NCI-H146 treated with DMSO at 0.1 percent for 48 hours (cell line): ENCODE measurements at regions not wholly inside any gene's neighbourhood (a gene's known extent, or its start where the extent isn't known, plus 50 kb on each side); places are given as distances from the start of the nearest gene placed in this dataset.

Experiments used
- DNase-seq: peaks from one replicate; lab custom pipeline; 2025; ENCODE audit not compliant: unreplicated experiment; lab: John Stamatoyannopoulos, UW

DNA sequence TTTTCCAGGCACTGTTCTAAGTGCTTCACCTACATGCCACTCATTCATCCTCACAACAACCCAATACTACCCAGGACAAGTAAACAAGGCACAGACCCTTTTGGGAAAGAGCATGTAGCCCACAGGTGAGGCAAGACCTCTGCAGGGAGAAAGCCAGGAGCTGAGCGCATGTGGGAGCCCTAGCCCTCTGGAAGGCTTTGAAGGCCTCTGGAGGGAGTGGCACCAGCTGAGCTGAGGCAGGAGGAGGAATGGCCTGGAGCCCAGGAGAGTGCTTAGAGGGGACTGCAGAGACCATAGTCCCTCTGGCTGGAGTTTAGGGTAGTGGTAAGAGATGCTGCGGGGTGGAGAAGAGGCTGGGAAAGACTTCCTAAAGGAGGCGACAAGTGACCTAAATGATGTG lies 516.5 kb downstream of the FUT8 start:
- DNase-seq, result no peak

DNA sequence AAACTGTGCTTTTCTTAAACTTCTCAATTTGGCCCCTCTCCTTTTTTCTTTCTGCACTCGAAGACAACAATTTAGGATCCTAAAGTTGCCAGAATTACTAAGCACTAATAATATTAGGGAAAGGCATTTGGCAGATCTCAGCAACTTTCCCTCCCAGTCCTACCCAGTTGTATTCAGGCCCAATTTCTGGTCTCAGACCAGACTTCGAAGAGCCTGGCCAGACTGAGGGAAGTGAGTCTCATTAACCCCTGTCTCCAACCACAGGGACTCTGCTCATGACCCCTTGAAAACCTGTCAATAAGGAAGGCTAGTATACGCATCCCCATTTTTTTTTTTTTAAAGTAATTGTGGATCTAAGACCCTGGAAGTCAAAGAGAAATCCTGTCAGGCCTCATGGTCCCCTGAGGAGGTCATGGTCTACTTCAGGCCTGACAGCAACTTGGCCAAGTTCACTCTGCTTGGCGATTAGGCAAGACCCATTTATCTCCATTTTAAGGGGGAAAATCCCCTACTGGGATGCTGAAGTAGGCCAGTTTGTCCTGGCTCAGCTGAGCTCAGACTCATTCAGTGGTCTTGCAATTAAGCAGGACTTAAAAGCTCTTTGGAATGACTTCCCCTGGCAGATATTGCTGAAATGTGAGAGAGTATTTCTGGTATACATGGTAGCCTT lies 521.0 kb downstream of the FUT8 start:
- DNase-seq, result no peak

DNA sequence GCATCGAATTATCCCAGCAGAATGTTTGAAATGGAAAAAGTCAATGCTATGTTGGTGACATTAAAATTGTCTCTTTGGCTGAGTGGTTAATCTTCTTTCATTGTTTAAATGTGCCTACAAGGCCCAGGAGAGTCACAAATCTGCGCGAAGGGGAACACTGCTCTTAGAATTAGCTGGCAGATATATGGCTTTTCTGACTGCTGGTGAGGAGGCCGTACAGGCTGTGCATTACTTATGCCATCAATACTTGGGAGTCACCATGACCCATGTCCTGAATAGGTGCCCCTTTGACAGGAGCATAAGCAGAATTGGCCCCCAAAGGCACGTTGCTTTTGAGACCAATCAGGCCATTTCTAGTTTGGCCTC lies 521.5 kb downstream of the FUT8 start:
- no peak for DNase-seq

DNA sequence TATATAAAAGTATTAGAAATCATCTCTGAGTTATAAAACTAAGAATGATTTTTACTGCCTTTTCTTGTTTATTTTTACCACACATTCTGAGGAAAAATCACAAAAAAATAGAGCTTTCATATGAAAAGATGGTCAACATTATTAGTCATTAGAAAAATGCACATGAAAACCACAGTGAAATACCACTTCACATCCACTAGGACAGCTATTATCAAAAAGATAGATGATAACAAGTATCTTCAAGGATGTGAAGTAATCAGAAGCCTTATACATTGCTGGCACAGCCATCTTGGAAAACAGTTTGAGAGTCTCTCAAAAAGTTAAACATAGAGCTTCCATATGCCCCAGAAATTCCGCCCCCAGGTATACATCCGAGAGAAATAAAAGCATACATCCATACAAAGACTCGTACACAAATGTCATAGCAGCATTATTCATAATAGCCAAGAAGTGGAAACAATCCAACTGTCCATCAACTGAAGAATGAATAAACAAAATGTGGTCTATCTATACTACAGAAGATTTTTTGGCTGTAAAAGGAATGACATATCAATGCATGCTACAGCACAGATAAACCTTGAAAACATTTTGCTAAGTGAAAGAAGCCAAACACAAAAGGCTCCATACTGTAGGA lies 523.9 kb downstream of the FUT8 start:
- no peak for DNase-seq

DNA sequence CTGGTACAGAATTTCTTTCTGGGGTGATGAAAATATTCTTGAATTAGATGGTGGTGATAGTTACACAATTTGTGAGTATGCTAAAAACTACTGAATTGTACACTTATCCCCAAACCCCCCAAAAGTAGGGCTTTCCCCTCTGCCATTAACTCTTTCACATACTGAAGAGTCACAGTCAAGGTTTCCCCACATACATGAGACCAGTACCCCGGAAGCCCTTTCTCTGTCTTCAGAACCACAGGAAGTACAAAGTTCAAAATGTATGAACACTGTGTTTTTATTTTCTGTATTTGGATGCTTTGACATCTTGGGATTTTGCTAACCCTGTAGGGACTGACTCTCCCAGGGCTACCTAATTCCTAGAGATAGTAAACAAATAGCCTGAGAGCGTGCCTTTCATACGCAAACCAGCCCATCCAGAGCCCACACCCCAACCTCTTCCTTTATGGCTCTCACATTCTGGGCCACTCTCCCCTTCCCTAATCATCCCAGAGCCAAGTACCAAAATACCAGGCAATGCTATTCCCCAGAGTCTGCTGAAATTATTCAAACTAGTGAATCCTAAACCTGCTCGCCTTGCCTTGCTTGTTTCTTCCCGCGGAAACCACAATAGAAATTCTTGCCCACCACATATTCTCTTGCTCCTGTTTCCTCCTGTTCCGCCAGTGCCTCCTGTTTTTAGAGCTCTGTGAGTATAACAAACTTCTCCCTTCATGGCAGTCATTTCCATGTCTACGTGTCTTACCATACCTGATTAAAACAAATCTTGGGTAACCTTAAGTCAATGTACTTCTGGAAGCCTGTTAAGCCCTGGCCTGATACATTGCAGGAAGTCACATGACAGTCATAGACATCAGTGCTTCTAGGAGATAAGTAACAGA lies 524.8 kb downstream of the FUT8 start:
- no peak for DNase-seq

DNA sequence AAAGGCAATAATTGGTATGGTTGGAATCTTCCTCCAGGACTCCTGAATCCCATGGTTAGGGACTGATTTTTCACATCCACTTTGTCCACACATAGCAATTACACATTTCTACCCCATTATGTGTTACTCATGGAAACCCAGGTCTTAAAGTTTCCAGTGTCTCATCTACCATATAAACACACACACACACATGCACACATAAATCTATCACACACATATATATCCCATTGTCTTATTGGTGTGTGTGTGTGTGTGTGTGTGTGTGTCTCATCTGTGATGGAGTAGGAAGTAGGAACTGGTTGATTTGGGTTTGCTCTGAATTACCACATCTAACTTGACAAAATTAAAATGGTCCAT lies 525.4 kb downstream of the FUT8 start:
- DNase-seq, result no peak

DNA sequence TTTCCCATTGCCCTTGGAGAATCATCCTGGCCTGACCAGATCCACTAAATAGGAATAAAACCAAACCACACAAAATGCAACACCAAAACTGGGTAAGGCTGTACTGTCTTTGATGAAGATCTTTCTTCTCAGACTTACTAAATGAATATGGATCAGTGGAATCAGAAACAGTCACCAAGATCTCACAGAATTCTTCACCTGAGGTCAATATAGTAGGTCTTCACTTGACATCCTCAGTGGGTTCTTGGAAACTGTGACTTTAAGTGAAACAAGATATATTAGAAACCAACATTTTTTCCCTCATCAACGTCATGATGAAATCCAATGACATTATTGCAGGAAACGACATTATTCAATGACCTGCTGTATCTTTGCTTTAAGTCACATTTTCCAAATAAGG lies 526.2 kb downstream of the FUT8 start:
- no peak for DNase-seq

DNA sequence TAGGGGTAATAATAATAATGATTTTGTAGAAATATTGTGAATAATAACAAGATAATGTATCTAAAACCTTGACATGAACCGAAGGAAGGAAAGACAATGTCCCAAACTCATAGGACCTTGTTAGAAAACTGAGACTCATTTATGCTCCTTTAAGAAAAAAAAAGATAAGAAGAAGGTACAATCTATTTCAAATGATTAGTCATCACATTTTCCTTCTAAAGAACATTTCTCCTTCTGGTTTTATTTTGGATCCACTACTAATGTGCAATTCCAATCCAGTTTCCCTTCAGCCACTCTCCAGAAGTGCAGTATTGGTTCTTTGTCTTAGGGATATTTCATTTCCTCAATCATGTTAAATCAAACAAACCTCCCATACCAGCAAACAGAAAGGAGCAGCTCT lies 526.7 kb downstream of the FUT8 start:
- no peak for DNase-seq

DNA sequence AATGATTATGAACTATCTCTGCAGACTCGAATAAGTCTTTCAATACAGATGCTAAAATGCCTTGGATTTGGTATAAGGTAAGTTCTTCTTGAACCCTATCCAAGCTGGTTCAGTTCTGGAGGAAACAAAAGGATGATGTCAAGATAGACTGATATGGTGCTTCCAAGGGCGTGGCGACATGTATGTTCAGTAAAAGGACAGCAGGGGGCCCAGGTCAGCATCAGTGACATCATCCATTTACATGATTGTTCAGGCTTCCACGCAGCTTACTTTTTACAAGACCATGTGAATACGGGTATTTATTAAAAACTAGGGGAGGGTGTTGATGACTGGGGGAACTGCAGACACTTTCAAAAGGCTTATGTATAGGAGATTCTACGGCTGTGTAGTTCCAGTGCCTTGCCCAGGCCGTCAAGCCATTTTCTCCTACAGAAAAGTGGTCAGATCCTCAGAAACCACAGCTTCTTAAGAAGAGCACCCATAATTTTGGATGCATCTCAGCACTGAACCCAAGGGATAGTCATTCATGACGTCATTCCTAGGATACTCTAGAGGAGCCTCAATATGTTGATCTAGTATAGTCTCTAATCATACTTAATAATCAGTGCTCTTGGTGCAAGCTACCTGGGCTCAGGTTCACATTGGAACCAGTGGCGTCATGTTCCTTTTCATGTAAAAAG lies 527.7 kb downstream of the FUT8 start:
- DNase-seq, result peak; percentile 50

DNA sequence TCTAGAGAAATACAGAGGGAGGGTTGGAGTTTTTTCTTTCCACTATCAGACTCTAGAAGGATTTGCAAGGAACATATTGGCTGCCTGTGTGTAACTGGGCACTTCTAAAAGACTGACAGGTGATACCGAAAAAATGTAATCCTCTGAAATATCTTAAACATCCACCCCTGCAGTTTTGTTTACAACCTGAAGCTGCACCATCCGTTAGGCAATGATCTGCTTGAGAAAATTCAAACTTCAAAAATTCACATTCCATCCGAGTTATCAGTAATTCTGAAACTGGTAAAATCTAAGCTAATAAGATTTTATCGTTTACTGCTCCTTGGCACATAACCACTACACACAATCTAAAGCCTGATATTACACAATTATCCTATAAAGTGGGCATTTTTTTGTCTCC lies 528.6 kb downstream of the FUT8 start:
- DNase-seq, result no peak

DNA sequence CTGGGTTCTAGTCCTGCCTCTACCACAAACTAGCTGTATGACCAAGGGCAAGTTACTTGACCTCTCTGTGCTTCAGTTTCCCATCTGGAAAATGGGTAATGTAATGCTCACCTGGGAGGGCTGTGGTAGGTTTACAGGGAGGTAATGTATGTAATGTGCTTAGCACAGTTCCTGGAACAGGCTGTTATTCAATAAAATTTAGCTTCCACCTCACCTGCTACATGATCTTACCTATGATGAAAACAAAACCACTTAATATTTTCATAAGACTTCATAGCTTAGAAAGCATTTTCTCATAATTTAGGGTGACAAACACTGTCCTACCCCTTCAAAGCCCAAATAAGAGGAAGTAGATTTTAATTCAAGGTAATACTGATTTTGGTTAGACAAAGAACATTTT lies 530.6 kb downstream of the FUT8 start:
- DNase-seq, result no peak

DNA sequence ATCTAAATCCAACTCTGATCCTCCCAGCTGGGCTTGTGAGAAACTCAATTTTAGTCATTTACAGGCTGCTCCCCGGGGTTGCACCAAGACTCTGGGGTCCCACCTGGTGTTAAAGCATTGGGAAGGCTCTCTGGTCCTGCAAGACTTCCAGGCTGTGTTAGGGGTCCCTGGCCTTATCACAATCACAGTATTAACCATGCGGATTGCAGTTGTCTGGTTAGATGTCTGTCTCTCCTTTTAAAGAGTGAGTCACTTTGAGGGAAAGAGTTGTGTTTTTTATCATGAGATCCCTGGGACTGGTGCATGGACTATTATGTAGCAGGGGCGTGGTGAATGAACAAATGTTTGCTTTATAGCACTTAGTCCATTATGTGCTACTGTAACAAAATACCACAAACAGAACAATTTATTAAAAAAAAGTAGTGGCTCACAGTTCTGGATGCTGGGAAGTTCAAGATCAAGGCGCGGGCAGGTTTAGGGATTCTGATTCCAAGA lies 531.4 kb downstream of the FUT8 start:
- DNase-seq, result no peak

DNA sequence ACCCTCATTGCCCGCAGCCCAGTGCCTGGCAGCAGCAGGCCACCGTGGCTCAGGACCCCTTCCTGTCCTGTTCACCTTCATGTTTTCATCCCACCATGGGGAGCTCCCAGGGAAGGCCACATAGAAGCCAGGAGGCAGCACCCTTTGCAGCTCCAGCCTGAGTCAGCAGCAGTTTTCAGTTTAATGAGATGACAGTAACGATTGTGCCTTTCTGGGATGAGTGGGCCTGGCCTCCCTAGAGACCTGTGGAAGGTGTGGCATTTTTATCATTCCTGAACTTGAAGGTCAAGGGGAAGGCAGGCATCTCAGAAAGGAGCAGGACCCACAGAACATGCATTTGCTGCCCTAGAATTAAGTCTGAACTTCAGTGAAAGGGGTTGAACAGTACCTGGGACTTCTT lies 532.8 kb downstream of the FUT8 start:
- no peak for DNase-seq

DNA sequence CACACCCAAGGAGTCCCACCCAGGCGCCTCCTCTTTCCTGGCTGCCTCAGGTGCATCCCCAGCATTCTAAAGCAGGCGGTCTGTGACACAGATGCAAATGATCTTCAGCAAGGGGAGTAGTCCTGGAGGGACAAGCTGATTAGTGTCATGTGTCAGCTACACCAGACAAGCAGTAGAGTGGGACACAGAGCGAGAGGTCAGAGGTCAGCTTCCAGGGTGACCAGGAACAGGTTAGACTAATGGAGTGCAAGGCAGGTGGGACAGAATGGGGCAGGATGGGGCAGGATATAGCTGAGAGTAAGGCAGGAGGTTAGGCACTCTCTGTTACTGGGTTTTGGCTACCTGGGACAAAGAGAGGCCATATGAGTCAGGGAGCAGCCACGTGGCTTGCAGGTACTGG lies 534.0 kb downstream of the FUT8 start:
- no peak for DNase-seq

DNA sequence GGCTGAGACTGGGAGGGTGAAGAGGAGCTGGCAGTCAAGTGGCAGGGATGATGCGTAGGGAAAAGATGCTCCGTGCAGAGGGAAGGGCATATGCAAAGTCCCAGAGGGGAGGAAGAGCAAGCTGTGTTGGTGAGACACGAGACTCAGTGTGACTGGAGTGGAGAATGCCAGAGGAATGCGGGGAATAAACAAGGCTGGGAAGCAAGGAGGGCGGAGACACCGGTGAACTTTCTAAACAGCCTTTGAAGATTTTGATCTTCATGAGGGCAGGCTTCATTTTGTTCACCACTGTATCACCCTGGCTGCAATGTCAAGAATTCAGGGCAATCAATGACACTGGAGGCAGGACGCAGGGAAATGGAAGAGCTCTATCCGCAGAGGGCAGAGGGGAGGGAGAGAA lies 535.8 kb downstream of the FUT8 start:
- DNase-seq, result no peak

DNA sequence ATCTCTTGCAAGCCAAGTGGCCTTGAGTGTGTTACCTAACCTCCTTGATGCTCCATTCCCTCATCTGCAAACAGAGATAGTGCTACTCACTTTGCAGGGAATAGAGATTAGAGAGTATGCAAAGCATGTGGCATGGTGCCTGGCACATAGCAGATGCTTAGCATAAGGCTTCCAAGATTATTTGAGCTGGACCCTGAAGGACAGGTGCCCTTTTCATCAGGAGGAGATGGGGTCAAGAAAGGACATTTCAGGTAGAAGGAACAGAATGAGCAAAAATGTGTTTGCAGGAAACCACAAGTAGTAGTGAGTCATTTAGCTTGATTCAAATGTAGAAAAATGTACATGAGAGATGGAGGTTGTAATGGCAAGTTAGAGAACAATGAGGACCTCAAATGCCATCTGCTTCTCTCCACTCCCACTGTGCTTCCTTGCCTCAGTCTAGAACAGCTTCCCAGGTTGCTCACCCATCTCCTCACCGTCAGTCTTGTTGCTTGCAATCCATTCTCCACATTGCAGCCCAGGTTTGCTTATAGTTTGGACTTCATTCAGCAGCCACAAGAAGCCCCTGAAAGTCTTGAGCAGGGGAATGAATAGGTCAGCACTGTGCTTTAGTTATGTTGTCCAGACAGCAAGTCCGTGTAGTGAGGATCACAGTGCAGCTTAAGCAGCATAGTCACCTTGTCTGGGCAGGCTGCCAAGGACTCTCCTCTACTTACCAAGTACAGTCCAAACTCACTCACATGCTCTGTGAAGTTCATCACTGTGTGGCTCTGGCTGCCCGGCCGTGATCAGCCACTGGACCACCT lies 536.3 kb upstream of the CCDC196 start:
- DNase-seq, result no peak

DNA sequence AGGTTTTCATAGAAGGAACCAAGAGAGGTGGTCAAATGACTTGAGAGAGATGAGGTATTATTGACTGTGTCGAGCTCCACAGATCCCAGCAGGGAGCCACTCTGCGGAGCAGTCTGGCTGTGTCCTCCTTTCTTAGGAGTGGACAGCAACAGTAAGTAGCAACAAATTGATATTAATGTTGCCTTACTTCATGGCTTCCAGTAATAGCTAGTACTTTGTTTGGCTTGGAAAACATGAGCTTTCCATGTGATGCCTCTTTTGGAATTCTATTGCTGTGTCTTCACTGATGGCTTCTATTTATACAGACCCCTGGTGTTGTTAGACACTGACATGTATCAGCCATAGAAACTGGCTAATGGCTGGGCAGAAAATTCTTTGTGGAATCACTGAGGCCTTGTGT lies 531.2 kb upstream of the CCDC196 start:
- DNase-seq, result no peak

DNA sequence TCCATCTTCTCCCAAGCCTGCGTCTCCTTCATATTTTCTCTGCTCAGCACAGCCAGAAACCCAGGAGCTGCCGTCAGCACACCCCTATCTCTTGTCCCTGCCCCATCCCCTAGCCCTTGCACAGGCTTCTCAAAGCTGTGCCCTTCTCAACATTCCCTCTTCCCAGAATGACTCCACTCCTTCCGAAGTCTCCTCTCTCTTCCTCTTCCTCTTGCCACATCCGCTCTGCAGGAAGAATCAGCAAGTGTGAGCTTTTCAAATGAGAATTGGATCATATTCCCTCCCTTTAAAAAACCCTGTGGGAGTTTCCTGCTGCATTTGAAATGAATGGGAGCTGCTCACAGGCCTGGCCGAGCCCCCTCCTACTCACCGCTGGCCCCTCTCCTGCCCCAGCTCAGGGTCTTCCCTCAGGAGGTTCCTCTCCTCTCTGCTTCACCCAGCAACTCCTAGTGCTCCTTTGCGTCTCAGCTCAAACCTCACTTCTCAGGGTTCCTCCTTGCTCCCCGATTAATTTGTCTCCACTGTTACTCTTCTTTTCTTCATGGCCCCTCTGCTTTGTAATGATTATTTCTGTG lies 528.5 kb upstream of the CCDC196 start:
- no peak for DNase-seq

DNA sequence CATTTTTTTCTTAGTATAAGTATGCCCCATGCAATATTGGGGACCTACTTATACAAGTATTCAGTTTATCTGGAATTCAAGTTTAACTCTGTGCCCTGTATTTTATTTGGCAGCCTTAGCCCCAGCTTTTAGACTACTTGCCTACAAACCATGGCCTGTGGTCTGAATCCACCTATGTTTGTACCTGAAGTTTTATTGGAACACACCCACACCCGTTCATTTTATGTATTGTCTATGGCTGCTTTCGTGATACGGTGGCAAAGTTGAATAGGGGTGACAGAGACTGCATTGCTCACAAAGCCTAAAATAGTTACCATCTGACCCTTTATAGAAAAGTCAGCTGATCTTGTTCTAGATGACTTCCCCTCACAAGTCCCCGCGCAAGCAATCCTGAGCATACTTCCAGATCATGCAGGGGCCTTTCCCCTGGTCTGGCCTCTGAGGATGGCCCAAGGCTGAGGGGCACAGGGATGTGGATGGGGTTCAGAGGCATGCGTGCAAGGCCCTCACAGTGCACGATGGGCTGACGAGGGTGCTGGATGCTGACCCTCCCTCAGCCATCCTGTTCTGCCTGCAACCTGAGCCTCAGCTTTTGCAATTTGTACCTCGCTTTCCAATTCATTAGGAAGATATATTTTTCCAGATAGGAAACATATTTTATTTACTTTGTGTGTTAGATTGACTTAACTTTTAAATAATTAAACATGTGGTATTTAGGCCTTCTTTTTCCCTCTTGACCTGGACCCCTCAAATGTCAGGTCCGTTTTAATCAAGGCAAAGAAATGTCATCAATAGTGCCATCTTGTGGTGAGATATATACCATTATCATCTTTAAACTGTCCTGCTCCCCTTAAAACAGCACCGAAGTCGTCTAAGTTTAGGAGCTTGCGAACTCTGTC lies 527.3 kb upstream of the CCDC196 start:
- peak; percentile 8 for DNase-seq
